Trophoblast cell (in vitro differentiated cells and primary cell): ENCODE measurements at regions not wholly inside any gene's neighbourhood (a gene's known extent, or its start where the extent isn't known, plus 50 kb on each side); places are given as distances from the start of the nearest gene placed in this dataset.
"Not testable (repeated sequence)": the region's sequence is repeated elsewhere in the genome, so short reads cannot be mapped to it uniquely, and the experiment has no call there.

Experiments
- DNase-seq, 2 donors: peaks; one replicate each; pipeline ENCODE4 v3.0.0-alpha.2; 2016
- H2AFZ ChIP-seq: 2 replicates; pipeline ENCODE4 v1.6.1; 2013; ENCODE audit warnings: low read length, moderate library complexity, mild to moderate bottlenecking; ENCODE audit not compliant: insufficient read depth, poor library complexity
- H2AK5ac ChIP-seq: 2 replicates; pipeline ENCODE4 v1.6.1; 2013; ENCODE audit warnings: mild to moderate bottlenecking, low read length
- H2BK120ac ChIP-seq: 2 replicates; pipeline ENCODE4 v1.6.1; 2013; ENCODE audit warnings: low read length, mild to moderate bottlenecking, moderate library complexity; ENCODE audit not compliant: insufficient read depth, poor library complexity
- H2BK12ac ChIP-seq: 2 replicates; pipeline ENCODE4 v1.6.1; 2013; ENCODE audit warnings: mild to moderate bottlenecking, low read length, moderate library complexity
- H2BK5ac ChIP-seq: 2 replicates; pipeline ENCODE4 v1.6.1; 2013; ENCODE audit warnings: low read length, low read depth, moderate library complexity, mild to moderate bottlenecking; ENCODE audit not compliant: poor library complexity
- H3K14ac ChIP-seq: 2 replicates; pipeline ENCODE4 v1.6.1; 2013; ENCODE audit warnings: mild to moderate bottlenecking, low read length
- H3K18ac ChIP-seq: 2 replicates; pipeline ENCODE4 v1.6.1; 2013; ENCODE audit warnings: mild to moderate bottlenecking, low read length
- H3K23ac ChIP-seq: 2 replicates; pipeline ENCODE4 v1.6.1; 2013; ENCODE audit warnings: low read length
- H3K27ac ChIP-seq: 2 replicates; pipeline ENCODE4 v1.5.1; 2013; ENCODE audit warnings: low read depth, mild to moderate bottlenecking, inconsistent platforms, low read length, moderate library complexity
- H3K27me3 ChIP-seq: 2 replicates; pipeline ENCODE4 v1.6.1; 2013; ENCODE audit warnings: inconsistent platforms, mild to moderate bottlenecking, low read length, moderate library complexity; ENCODE audit not compliant: insufficient read depth
- H3K36me3 ChIP-seq, 2 experiments: 1 replicate in 1 of 2; 2 replicates in 1 of 2; pipeline ENCODE4 v1.6.1; 2013; ENCODE audit warnings: low read length in 2 of 2, mild to moderate bottlenecking in 2 of 2, moderate library complexity in 1 of 2; ENCODE audit not compliant: insufficient read depth in 2 of 2, control insufficient read depth in 1 of 2
- H3K4ac ChIP-seq: 2 replicates; pipeline ENCODE4 v1.6.1; 2013; ENCODE audit warnings: low read depth, mild to moderate bottlenecking, low read length, moderate library complexity
- H3K4me1 ChIP-seq, 2 experiments: 1 replicate in 1 of 2; 2 replicates in 1 of 2; pipeline ENCODE4 v1.6.1; 2013; ENCODE audit warnings: low read length in 2 of 2, mild to moderate bottlenecking in 2 of 2, moderate library complexity in 1 of 2; ENCODE audit not compliant: insufficient read depth in 2 of 2, control insufficient read depth in 1 of 2
- H3K4me2 ChIP-seq: 2 replicates; pipeline ENCODE4 v1.6.1; 2013; ENCODE audit warnings: inconsistent platforms, mild to moderate bottlenecking, low read length, moderate library complexity
- H3K4me3 ChIP-seq: 2 replicates; pipeline ENCODE4 v1.5.1; 2013; ENCODE audit warnings: mild to moderate bottlenecking, low read depth, low read length, inconsistent platforms
- H3K79me1 ChIP-seq: one replicate; pipeline ENCODE4 v1.6.1; 2013; ENCODE audit warnings: low read length
- H3K79me2 ChIP-seq: 2 replicates; pipeline ENCODE4 v1.6.1; 2013; ENCODE audit warnings: low read length, mild to moderate bottlenecking; ENCODE audit not compliant: control insufficient read depth, insufficient read depth, poor library complexity
- H3K9ac ChIP-seq: 2 replicates; pipeline ENCODE4 v1.6.1; 2013; ENCODE audit warnings: mild to moderate bottlenecking, low read length
- H3K9me3 ChIP-seq: 2 replicates; pipeline ENCODE4 v1.6.1; 2013; ENCODE audit warnings: low read depth, mild to moderate bottlenecking, control low read depth, inconsistent platforms, low read length; ENCODE audit not compliant: insufficient read depth
- H4K12ac ChIP-seq: 2 replicates; pipeline ENCODE4 v1.6.1; 2013; ENCODE audit warnings: low read depth, mild to moderate bottlenecking, low read length, moderate library complexity
- H4K8ac ChIP-seq: 2 replicates; pipeline ENCODE4 v1.6.1; 2013; ENCODE audit warnings: low read depth, mild to moderate bottlenecking, low read length, moderate library complexity
- H4K91ac ChIP-seq: one replicate; pipeline ENCODE4 v1.6.1; 2013; ENCODE audit warnings: low read depth, mild to moderate bottlenecking, low read length, moderate library complexity
- WGBS: extraction: QIAGEN DNeasy Blood & Tissue Kit; methylation state at CpG from one replicate; pipeline ENCODE4 v1.1.7; 2013; ENCODE audit warnings: missing lambda C conversion rate; ENCODE audit not compliant: insufficient read length, insufficient coverage; ENCODE audit errors: extremely low coverage; 5-methylcytosine and 5-hydroxymethylcytosine counted together

GRCh38 chr22:22369219-22369963 lies 124.8 kb downstream of the VPREB1 start:
- not testable (repeated sequence) for H4K91ac ChIP-seq, H4K12ac ChIP-seq, H3K79me1 ChIP-seq, H3K9ac ChIP-seq, H3K27me3 ChIP-seq, H3K4me2 ChIP-seq, H3K36me3 ChIP-seq, H3K4me3 ChIP-seq, H3K9me3 ChIP-seq, H2BK5ac ChIP-seq, H2BK12ac ChIP-seq, H2BK120ac ChIP-seq, H3K27ac ChIP-seq, H3K4ac ChIP-seq, H2AFZ ChIP-seq, H3K79me2 ChIP-seq, H3K14ac ChIP-seq, H2AK5ac ChIP-seq, H3K4me1 ChIP-seq, DNase-seq, H4K8ac ChIP-seq, H3K18ac ChIP-seq, H3K23ac ChIP-seq
- no CpG with 5 or more reads among the region's 2 CpGs for WGBS

- no peak overlapping the region for H4K91ac ChIP-seq
- H3K14ac ChIP-seq: no peak overlapping the region
Observed at GRCh38 chr22:22369964-22370270, 125.3 kb downstream of the VPREB1 start.

GRCh38 chr22:22371031-22371541 lies 126.5 kb downstream of the VPREB1 start:
- Histone ChIP-seq H3K18ac (no peak overlapping the region), H3K36me3 (no peaks in the 10 kb centered on the region), H3K14ac (no peak overlapping the region), H4K8ac (no peak overlapping the region), H3K27ac (no peak overlapping the region), H3K4me3 (no peak overlapping the region), H2BK120ac (no peak overlapping the region), H3K27me3 (peaks cover 8% of the 10 kb centered on the region), H4K12ac (no peak overlapping the region), H3K79me1 (no peaks in the 10 kb centered on the region), H3K4ac (no peak overlapping the region), H2BK5ac (no peak overlapping the region), H3K9ac (no peak overlapping the region), H2AK5ac (no peak overlapping the region), H3K79me2 (no peaks in the 10 kb centered on the region), H2AFZ (no peak overlapping the region), H3K23ac (no peak overlapping the region), H3K4me1 (no peaks in the 10 kb centered on the region), H3K9me3 (no peaks in the 10 kb centered on the region), H2BK12ac (no peak overlapping the region), H4K91ac (no peak overlapping the region), H3K4me2 (no peak overlapping the region)
- no CpG with 5 or more reads among the region's 2 CpGs for WGBS
- no peak for DNase-seq

More at GRCh38 chr22:22369964-22370270, 125.3 kb downstream of the VPREB1 start:
- H3K4me1 ChIP-seq: no peaks in the 10 kb centered on the region
- no peak overlapping the region for H2BK120ac ChIP-seq
- no peaks in the 10 kb centered on the region for H3K36me3 ChIP-seq
- no peak overlapping the region for H3K4ac ChIP-seq
- H3K4me3 ChIP-seq: no peak overlapping the region
- H2BK5ac ChIP-seq: no peak overlapping the region
- H3K27ac ChIP-seq: no peak overlapping the region
- H3K23ac ChIP-seq: no peak overlapping the region
- DNase-seq: no peak
- H3K9me3 ChIP-seq: no peaks in the 10 kb centered on the region
- no peak overlapping the region for H4K8ac ChIP-seq
- H4K12ac ChIP-seq: no peak overlapping the region
- WGBS: no CpG with 5 or more reads among the region's 4 CpGs
- H3K27me3 ChIP-seq: peaks cover 8% of the 10 kb centered on the region
- no peak overlapping the region for H3K9ac ChIP-seq
- no peak overlapping the region for H2AK5ac ChIP-seq
- H3K18ac ChIP-seq: no peak overlapping the region
- H3K79me1 ChIP-seq: no peaks in the 10 kb centered on the region
- H2BK12ac ChIP-seq: no peak overlapping the region
- H3K79me2 ChIP-seq: no peaks in the 10 kb centered on the region
- no peak overlapping the region for H2AFZ ChIP-seq
- no peak overlapping the region for H3K4me2 ChIP-seq

GRCh38 chr22:22372086-22372485 lies 127.5 kb downstream of the VPREB1 start:
- no peak overlapping the region for H3K4me2 ChIP-seq
- H2BK5ac ChIP-seq: no peak overlapping the region
- H4K8ac ChIP-seq: no peak overlapping the region
- H4K91ac ChIP-seq: no peak overlapping the region
- H3K4me1 ChIP-seq: no peaks in the 10 kb centered on the region
- H2BK12ac ChIP-seq: no peak overlapping the region
- H3K18ac ChIP-seq: no peak overlapping the region
- no peak overlapping the region for H3K4ac ChIP-seq
- no peaks in the 10 kb centered on the region for H3K9me3 ChIP-seq
- no peak overlapping the region for H3K23ac ChIP-seq
- H4K12ac ChIP-seq: no peak overlapping the region
- no peak overlapping the region for H3K14ac ChIP-seq
- no peak for DNase-seq
- H2BK120ac ChIP-seq: no peak overlapping the region
- H3K9ac ChIP-seq: no peak overlapping the region
- H3K79me1 ChIP-seq: no peaks in the 10 kb centered on the region
- no peak overlapping the region for H2AK5ac ChIP-seq
- no peaks in the 10 kb centered on the region for H3K79me2 ChIP-seq
- no CpG with 5 or more reads among the region's 6 CpGs for WGBS
- H3K4me3 ChIP-seq: no peak overlapping the region
- H3K27me3 ChIP-seq: peaks cover 8% of the 10 kb centered on the region
- no peaks in the 10 kb centered on the region for H3K36me3 ChIP-seq
- H3K27ac ChIP-seq: no peak overlapping the region
- no peak overlapping the region for H2AFZ ChIP-seq
